Trophoblast cell (in vitro differentiated cells and primary cell): ENCODE measurements at regions not wholly inside any gene's neighbourhood (a gene's known extent, or its start where the extent isn't known, plus 50 kb on each side); places are given as distances from the start of the nearest gene placed in this dataset.

Experiments
- DNase-seq, 2 donors: peaks; one replicate each; pipeline ENCODE4 v3.0.0-alpha.2; 2016
- H2AFZ ChIP-seq: 2 replicates; pipeline ENCODE4 v1.6.1; 2013; ENCODE audit warnings: low read length, moderate library complexity, mild to moderate bottlenecking; ENCODE audit not compliant: insufficient read depth, poor library complexity
- H2AK5ac ChIP-seq: 2 replicates; pipeline ENCODE4 v1.6.1; 2013; ENCODE audit warnings: mild to moderate bottlenecking, low read length
- H2BK120ac ChIP-seq: 2 replicates; pipeline ENCODE4 v1.6.1; 2013; ENCODE audit warnings: low read length, mild to moderate bottlenecking, moderate library complexity; ENCODE audit not compliant: insufficient read depth, poor library complexity
- H2BK12ac ChIP-seq: 2 replicates; pipeline ENCODE4 v1.6.1; 2013; ENCODE audit warnings: mild to moderate bottlenecking, low read length, moderate library complexity
- H2BK5ac ChIP-seq: 2 replicates; pipeline ENCODE4 v1.6.1; 2013; ENCODE audit warnings: low read length, low read depth, moderate library complexity, mild to moderate bottlenecking; ENCODE audit not compliant: poor library complexity
- H3K14ac ChIP-seq: 2 replicates; pipeline ENCODE4 v1.6.1; 2013; ENCODE audit warnings: mild to moderate bottlenecking, low read length
- H3K18ac ChIP-seq: 2 replicates; pipeline ENCODE4 v1.6.1; 2013; ENCODE audit warnings: mild to moderate bottlenecking, low read length
- H3K23ac ChIP-seq: 2 replicates; pipeline ENCODE4 v1.6.1; 2013; ENCODE audit warnings: low read length
- H3K27ac ChIP-seq: 2 replicates; pipeline ENCODE4 v1.5.1; 2013; ENCODE audit warnings: low read depth, mild to moderate bottlenecking, inconsistent platforms, low read length, moderate library complexity
- H3K27me3 ChIP-seq: 2 replicates; pipeline ENCODE4 v1.6.1; 2013; ENCODE audit warnings: inconsistent platforms, mild to moderate bottlenecking, low read length, moderate library complexity; ENCODE audit not compliant: insufficient read depth
- H3K36me3 ChIP-seq, 2 experiments: 1 replicate in 1 of 2; 2 replicates in 1 of 2; pipeline ENCODE4 v1.6.1; 2013; ENCODE audit warnings: low read length in 2 of 2, mild to moderate bottlenecking in 2 of 2, moderate library complexity in 1 of 2; ENCODE audit not compliant: insufficient read depth in 2 of 2, control insufficient read depth in 1 of 2
- H3K4ac ChIP-seq: 2 replicates; pipeline ENCODE4 v1.6.1; 2013; ENCODE audit warnings: low read depth, mild to moderate bottlenecking, low read length, moderate library complexity
- H3K4me1 ChIP-seq, 2 experiments: 1 replicate in 1 of 2; 2 replicates in 1 of 2; pipeline ENCODE4 v1.6.1; 2013; ENCODE audit warnings: low read length in 2 of 2, mild to moderate bottlenecking in 2 of 2, moderate library complexity in 1 of 2; ENCODE audit not compliant: insufficient read depth in 2 of 2, control insufficient read depth in 1 of 2
- H3K4me2 ChIP-seq: 2 replicates; pipeline ENCODE4 v1.6.1; 2013; ENCODE audit warnings: inconsistent platforms, mild to moderate bottlenecking, low read length, moderate library complexity
- H3K4me3 ChIP-seq: 2 replicates; pipeline ENCODE4 v1.5.1; 2013; ENCODE audit warnings: mild to moderate bottlenecking, low read depth, low read length, inconsistent platforms
- H3K79me1 ChIP-seq: one replicate; pipeline ENCODE4 v1.6.1; 2013; ENCODE audit warnings: low read length
- H3K79me2 ChIP-seq: 2 replicates; pipeline ENCODE4 v1.6.1; 2013; ENCODE audit warnings: low read length, mild to moderate bottlenecking; ENCODE audit not compliant: control insufficient read depth, insufficient read depth, poor library complexity
- H3K9ac ChIP-seq: 2 replicates; pipeline ENCODE4 v1.6.1; 2013; ENCODE audit warnings: mild to moderate bottlenecking, low read length
- H3K9me3 ChIP-seq: 2 replicates; pipeline ENCODE4 v1.6.1; 2013; ENCODE audit warnings: low read depth, mild to moderate bottlenecking, control low read depth, inconsistent platforms, low read length; ENCODE audit not compliant: insufficient read depth
- H4K12ac ChIP-seq: 2 replicates; pipeline ENCODE4 v1.6.1; 2013; ENCODE audit warnings: low read depth, mild to moderate bottlenecking, low read length, moderate library complexity
- H4K8ac ChIP-seq: 2 replicates; pipeline ENCODE4 v1.6.1; 2013; ENCODE audit warnings: low read depth, mild to moderate bottlenecking, low read length, moderate library complexity
- H4K91ac ChIP-seq: one replicate; pipeline ENCODE4 v1.6.1; 2013; ENCODE audit warnings: low read depth, mild to moderate bottlenecking, low read length, moderate library complexity
- WGBS: extraction: QIAGEN DNeasy Blood & Tissue Kit; methylation state at CpG from one replicate; pipeline ENCODE4 v1.1.7; 2013; ENCODE audit warnings: missing lambda C conversion rate; ENCODE audit not compliant: insufficient read length, insufficient coverage; ENCODE audit errors: extremely low coverage; 5-methylcytosine and 5-hydroxymethylcytosine counted together

DNA sequence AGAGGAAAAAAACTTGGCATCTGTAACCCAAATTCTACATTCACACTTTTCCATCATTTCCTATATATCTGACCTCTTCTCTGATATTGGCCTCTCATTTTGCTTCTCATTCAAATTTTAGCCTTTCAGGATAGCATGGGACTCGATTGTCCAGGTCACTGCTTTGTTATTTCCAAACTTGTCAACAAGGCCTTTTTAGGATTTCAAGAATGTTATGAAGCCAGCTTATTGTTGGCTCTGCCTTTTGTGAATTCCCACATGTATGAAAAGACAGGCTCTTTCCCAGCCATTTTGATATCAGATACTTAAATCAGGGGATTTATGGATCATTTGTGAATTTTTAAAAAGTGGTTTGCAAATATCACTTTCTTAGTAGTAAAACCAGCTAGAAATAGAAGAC is 663.5 kb downstream of the NCAM2 start:
- DNase-seq: no peak
- Histone ChIP-seq H3K79me2 (no peaks in the 10 kb centered on the region), H3K4me2 (no peak overlapping the region), H2AK5ac (no peak overlapping the region), H3K4me3 (no peak overlapping the region), H2AFZ (no peak overlapping the region), H4K8ac (no peak overlapping the region), H3K9ac (no peak overlapping the region), H4K12ac (no peak overlapping the region), H3K36me3 (no peaks in the 10 kb centered on the region), H3K14ac (no peak overlapping the region), H2BK12ac (no peak overlapping the region), H2BK5ac (no peak overlapping the region), H3K9me3 (no peaks in the 10 kb centered on the region), H3K27ac (no peak overlapping the region), H3K18ac (no peak overlapping the region), H3K27me3 (no peaks in the 10 kb centered on the region), H2BK120ac (no peak overlapping the region), H3K4me1 (no peaks in the 10 kb centered on the region), H3K4ac (no peak overlapping the region), H4K91ac (no peak overlapping the region), H3K23ac (no peak overlapping the region), H3K79me1 (no peaks in the 10 kb centered on the region)
- WGBS: no CpG with 5 or more reads among the region's 1 CpG

GRCh38 chr21:21662776-21663175 is 664.6 kb downstream of the NCAM2 start:
- H4K91ac ChIP-seq: no peak overlapping the region

GRCh38 chr21:21664871-21665270 is 666.7 kb downstream of the NCAM2 start:
- H3K4me2 ChIP-seq: no peak overlapping the region
- H3K27ac ChIP-seq: no peak overlapping the region
- no peaks in the 10 kb centered on the region for H3K9me3 ChIP-seq
- no peaks in the 10 kb centered on the region for H3K4me1 ChIP-seq
- H2AK5ac ChIP-seq: no peak overlapping the region
- H3K4ac ChIP-seq: no peak overlapping the region
- H4K12ac ChIP-seq: no peak overlapping the region
- H3K23ac ChIP-seq: no peak overlapping the region
- no peak overlapping the region for H3K18ac ChIP-seq
- no peak overlapping the region for H3K9ac ChIP-seq
- no peak overlapping the region for H3K4me3 ChIP-seq
- H2BK12ac ChIP-seq: no peak overlapping the region
- no peaks in the 10 kb centered on the region for H3K36me3 ChIP-seq
- no peaks in the 10 kb centered on the region for H3K79me2 ChIP-seq
- no peaks in the 10 kb centered on the region for H3K79me1 ChIP-seq
- H4K91ac ChIP-seq: no peak overlapping the region
- H3K14ac ChIP-seq: no peak overlapping the region
- no peak overlapping the region for H4K8ac ChIP-seq
- H2BK120ac ChIP-seq: no peak overlapping the region
- no peak overlapping the region for H2AFZ ChIP-seq
- H3K27me3 ChIP-seq: no peaks in the 10 kb centered on the region
- no peak overlapping the region for H2BK5ac ChIP-seq
- DNase-seq: no peak
- WGBS: no CpG with 5 or more reads among the region's 5 CpGs

More at GRCh38 chr21:21662776-21663175, 664.6 kb downstream of the NCAM2 start:
- Histone ChIP-seq H2BK120ac (no peak overlapping the region), H2AFZ (no peak overlapping the region), H3K4me1 (no peaks in the 10 kb centered on the region), H3K4me3 (no peak overlapping the region), H3K27ac (no peak overlapping the region), H3K4me2 (no peak overlapping the region), H4K8ac (no peak overlapping the region), H3K79me2 (no peaks in the 10 kb centered on the region), H3K4ac (no peak overlapping the region), H3K9me3 (no peaks in the 10 kb centered on the region), H2BK5ac (no peak overlapping the region), H3K9ac (no peak overlapping the region), H3K23ac (no peak overlapping the region), H3K27me3 (no peaks in the 10 kb centered on the region), H3K14ac (no peak overlapping the region), H4K12ac (no peak overlapping the region), H2AK5ac (no peak overlapping the region), H3K79me1 (no peaks in the 10 kb centered on the region), H3K18ac (no peak overlapping the region), H2BK12ac (no peak overlapping the region), H3K36me3 (no peaks in the 10 kb centered on the region)
- DNase-seq: no peak
- no CpG with 5 or more reads among the region's 1 CpG for WGBS

- no peak overlapping the region for H3K23ac ChIP-seq
- H4K12ac ChIP-seq: no peak overlapping the region
- no peaks in the 10 kb centered on the region for H3K27me3 ChIP-seq
- no peaks in the 10 kb centered on the region for H3K36me3 ChIP-seq
- WGBS: no CpG with 5 or more reads among the region's 1 CpG
- no peak overlapping the region for H3K27ac ChIP-seq
- H3K4ac ChIP-seq: no peak overlapping the region
- no peak overlapping the region for H2BK12ac ChIP-seq
- no peak overlapping the region for H2BK120ac ChIP-seq
- no peak overlapping the region for H3K4me2 ChIP-seq
- H3K79me2 ChIP-seq: no peaks in the 10 kb centered on the region
- no peaks in the 10 kb centered on the region for H3K79me1 ChIP-seq
- no peak overlapping the region for H3K18ac ChIP-seq
- H2AK5ac ChIP-seq: no peak overlapping the region
- no peak for DNase-seq
- H4K91ac ChIP-seq: no peak overlapping the region
- no peaks in the 10 kb centered on the region for H3K4me1 ChIP-seq
- no peak overlapping the region for H3K14ac ChIP-seq
- H3K4me3 ChIP-seq: no peak overlapping the region
- H3K9ac ChIP-seq: no peak overlapping the region
- H2AFZ ChIP-seq: no peak overlapping the region
- H3K9me3 ChIP-seq: no peaks in the 10 kb centered on the region
- H2BK5ac ChIP-seq: no peak overlapping the region
- H4K8ac ChIP-seq: no peak overlapping the region
Observed at GRCh38 chr21:21666689-21667088, 668.5 kb downstream of the NCAM2 start.
